AG08396 (cell line): ENCODE measurements at regions not wholly inside any gene's neighbourhood (a gene's known extent, or its start where the extent isn't known, plus 50 kb on each side); places are given as distances from the start of the nearest gene placed in this dataset.
"Not testable (repeated sequence)": the region's sequence is repeated elsewhere in the genome, so short reads cannot be mapped to it uniquely, and the experiment has no call there.

ENCODE experiments used
- DNase-seq: peaks from one replicate; pipeline ENCODE4 v3.0.0; 2012; ENCODE audit warnings: low spot score, mixed read lengths

DNA sequence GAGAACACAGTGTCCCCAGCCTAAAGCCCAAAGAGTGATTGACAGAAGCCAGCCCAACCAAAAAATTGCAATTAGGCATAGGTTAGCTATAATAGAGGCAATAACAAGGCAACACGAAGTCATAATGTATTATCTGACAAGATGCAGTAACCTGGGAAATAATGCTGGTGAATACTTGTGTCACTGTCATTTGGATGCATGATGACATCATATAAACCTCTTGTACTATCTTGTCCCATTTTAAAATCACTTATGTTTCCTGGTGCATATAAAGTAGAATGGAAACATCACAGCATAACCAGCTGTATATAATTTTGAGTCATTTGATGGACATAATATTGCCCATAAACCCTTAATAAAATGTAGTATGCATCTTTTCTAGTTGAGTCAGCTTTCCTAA lies 1138.3 kb upstream of the LRRTM3 start:
- no peak for DNase-seq

DNA sequence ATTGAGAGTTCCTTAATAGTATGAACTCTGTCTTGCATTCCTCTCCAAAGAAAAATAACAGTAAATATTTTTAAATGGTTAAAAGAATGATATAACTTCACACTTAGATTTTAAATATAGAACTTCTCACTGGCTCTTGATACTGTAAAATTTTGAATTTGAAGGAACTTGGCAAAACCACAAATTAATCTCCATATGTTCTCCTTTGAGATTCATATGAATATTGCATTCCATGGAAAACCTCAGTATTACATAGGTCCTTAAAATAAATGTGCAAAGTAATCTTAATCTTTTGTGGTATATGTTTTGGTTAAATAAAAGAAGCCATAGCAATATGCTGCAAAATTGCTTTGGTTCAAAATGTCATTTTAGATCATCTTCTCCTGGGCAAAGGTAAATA lies 1137.6 kb upstream of the LRRTM3 start:
- DNase-seq, result no peak

DNA sequence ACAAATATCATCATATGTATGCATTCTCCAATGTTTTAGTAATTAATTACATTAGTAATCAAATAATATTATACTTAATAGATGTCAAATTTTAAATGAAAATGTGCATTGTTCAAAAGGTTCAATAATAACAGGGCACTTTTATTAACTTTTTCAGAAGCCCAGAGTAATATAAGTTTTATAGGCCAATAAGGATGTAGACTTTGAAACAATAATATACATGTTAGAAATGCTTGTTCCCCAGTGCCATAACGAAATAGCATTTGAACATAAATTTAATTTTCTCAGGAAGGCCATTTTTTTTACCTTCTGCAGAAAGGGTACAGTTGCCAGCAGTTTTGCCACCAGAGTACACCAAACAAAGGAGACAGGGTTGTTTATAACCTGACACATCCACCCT lies 1133.9 kb upstream of the LRRTM3 start:
- DNase-seq, result no peak

DNA sequence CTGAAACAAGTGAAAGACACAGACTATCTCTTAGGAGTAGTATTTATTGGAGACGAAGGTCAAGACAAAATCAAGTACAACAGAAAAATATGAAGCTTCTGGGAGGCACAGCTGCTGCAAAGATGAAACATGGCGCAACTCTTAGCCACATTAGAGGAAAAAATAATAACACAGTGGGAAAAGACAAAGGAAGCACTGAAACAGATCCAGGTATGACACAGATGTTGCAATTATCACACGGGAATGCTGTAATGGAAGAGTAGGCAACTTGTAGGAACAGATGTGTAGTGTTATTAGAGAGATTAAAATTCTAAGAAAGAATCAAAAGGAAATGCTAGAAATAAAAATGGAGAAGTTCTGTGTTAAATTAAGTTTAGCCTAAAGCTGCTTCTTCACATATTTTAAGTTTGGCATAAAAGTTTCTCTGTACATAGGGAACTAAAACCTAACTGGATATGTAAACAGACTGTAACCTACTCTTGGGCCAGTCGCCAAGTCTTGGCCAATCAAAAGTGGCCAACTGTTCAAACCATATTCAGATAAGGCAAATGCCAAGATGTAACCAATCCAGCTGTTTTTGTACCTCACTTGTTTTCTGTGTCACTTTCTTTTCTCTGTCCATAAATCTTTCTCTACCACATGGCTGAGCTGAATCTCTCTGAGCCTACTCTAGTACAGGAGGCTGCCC lies 1132.0 kb upstream of the LRRTM3 start:
- no peak for DNase-seq

DNA sequence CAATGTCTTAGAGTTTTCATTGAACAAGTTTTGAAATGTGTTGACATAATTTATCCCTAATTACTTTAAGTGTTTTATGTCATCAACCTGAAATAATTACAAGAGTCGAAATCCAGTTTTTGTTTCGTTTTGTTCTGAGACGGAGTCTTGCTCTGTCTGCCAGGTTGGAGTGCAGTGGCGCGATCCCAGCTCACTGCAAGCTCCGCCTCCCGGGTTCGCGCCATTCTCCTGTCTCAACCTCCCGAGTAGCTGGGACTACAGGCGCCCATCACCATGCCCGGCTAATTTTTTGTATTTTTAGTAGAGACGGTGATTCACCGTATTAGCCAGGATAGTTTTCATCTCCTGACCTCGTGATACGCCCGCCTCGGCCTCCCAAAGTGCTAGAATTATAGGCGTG lies 1131.0 kb upstream of the LRRTM3 start:
- DNase-seq, result not testable (repeated sequence)

DNA sequence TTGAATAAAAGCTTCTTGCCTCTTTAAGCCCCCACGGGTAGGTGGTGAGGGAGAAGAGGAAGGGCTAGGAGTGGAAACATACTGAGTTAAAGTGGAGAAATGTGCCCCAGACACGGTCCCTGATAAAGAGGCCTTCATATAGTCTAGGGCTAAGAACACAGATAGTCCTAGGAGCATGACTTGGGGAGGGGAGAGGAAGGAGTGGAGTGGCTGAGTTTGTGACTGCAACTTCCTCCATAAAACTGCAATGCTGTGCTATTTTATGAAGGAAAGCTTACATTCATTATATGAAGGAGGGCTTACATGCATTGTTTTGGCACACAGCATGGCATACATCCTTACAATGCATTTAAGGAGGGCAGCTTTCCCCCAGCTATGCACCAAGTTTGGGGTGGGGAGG lies 1129.4 kb upstream of the LRRTM3 start:
- no peak for DNase-seq

DNA sequence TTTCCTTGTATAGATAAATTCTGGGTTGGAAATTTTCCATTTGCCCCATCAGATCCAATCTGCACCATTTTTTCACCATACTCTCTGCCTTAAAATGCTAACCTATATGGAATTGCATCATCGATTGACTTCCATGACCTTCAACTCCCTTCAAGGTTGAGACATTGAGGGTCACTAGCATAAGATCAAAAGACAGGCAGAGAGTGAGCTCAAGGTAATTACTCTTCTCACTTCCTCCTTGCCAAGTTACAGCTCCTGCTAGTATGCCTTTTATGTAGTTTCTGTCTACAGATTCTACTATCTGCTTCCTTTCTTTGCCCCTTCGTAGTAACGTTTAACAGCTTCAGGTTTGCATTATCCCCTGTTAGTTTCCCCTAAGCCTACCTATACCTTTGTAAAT lies 1127.7 kb upstream of the LRRTM3 start:
- no peak for DNase-seq

DNA sequence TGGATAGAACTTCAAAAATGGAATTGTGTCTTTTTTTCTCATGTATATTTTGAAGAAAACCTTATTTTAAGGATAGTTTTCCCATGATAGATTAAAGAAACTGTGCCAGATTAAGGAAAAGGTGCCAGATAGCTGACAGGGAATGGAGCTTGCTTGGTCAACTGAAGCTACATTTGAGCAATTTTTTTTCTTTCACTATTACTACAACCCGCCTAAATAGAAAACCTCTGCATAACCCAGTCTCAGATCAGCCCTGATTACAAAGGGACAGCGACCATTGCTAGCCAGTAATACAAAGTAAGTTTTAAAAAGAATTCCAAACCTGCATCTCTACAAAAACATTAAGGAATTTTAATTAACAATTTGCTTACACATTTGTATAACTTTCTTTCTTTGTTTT lies 1123.4 kb upstream of the LRRTM3 start:
- no peak for DNase-seq

DNA sequence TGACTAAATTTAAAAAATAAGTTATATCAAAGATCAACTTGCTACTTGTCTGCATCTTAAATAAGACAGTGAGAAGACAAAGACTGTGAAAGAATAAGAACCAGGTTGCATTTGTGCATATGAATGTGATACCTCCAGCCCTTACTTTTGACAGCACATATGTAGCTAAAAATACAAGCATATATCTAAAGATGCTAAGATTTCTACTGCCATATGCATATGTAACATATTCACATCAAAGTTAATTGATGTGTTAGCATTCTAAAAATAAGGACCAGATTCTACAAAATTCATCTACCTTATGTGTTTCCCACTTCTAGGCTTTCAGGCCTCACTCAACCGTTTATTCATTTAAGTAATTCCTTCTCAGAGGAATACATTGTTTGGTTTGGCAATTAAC lies 1120.3 kb upstream of the LRRTM3 start:
- no peak for DNase-seq

DNA sequence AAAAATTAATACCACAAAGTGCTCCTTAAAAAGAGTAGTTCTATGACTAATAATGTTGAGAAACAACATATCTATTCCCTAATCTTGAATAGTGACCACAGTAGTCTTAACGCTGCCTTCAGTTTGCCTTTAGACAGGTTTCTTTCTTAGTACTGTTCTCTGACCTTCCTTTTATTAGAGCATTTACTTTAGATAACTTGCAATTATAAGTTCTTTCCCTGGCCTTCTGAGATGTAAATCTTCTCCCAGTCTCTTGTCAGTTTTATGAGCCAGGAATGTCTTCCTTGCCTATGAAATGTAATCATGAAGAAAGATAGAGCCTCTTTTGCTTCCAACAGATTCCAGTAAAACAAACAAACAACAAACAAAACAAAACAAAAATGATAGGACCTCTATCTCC lies 1119.8 kb upstream of the LRRTM3 start:
- DNase-seq, result no peak

DNA sequence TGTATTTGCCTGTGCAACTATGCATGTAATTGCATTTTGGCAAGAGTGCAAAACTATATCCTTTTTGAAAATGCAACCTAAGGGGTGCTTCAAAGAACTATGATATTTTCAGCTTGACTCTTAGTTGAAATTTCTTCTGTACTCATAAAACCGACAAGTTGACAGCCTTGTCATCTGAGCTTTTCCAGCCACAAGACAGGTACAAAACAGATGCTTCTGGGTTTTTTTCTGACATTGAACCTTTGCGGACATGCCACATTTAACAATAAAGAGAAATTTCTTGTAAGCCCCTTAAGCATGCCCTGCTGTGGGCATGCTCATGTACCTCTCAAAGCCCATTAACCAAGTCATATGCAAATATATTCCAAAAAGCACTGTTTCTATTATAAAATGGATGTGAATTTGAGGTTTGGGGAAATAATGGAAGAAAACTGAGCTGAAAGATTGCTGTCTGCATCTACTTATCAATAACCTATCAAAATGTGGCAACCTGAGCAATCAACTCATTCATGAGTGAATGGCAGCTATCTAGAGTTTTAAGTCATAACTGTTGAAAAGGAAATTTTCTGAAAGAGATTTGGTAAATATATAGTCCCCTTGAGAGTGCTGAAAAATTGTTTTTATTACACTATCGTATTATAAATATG lies 1117.0 kb upstream of the LRRTM3 start:
- no peak for DNase-seq

DNA sequence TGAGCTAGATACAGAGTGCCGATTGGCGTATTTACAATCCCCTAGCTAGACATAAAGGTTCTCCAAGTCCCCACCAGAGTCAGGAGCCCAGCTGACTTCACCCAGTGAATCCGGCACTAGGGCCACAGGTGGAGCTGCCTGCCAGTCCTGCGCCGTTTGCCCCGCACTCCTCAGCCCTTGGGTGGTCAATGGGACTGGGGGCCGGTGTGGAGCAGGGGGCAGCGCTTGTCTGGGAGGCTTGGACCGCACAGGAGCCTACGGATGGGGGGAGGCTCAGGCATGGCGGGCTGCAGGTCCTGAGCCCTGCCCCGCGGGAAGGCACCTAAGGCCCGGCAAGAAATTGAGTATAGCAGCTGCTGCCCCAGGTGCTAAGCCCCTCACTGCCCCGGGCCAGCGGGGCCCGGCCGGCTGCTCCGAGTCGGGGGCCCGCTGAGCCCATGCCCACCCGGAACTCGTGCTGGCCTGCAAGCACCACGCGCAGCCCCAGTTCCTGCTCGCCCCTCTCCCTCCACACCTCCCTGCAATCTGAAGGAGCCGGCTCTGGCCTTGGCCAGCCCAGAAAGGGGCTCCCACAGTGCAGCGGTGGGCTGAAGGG lies 1113.8 kb upstream of the LRRTM3 start:
- no peak for DNase-seq

DNA sequence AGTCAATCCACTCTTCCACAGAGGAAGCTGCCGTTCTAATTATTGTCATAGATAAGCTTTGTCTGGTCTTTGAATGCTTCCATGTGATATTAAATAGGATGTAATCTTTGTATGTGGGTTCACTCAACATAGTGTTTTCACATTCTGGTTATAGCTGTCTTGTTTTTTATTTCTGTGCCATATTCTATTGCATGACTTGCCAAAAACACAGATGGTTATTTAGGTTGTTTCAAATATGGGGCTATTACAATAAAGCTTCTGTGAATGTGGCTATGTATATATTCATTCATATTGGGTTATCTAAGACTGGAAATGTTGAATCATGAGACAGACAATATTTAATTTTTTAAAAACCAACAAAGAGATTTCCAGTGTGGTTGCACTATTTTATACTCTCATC lies 1109.3 kb upstream of the LRRTM3 start:
- no peak for DNase-seq

DNA sequence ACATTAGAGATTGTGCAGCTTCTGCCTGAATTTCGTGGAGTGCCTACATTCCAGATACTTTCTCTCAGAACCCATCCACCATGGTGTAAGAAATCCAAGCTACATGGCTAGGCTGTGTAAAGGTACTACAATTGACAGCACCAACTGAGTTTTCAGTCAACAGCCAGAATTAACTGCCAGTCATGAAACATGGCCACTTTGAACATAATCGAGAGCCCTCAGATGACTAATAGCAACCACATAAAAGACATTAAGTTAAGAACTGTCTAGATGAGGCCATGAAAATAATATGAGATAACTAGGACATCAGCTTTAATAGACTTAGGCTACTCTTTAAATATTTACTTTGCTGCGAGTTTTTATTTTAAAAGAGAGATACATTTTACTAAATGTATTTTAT lies 1106.8 kb upstream of the LRRTM3 start:
- DNase-seq, result no peak

DNA sequence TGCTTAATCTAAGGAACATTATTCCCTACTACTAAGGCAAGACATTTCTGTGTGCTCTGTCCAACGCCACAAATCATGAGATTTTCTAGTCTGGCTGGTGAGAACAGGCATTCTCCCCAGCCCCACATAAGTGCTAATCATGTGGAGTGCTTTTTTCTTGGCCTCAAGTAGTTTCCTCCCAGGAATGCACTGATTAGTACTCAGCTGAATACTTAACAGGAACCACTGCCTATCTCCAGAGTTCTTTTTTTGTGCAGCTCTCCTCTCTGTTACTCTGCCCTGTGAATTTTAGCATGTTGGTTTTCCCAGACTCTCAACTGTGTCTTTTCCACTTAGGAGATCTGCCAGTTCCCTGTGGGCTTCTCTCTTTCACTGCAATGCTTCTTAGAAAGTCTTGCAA lies 1098.5 kb upstream of the LRRTM3 start:
- no peak for DNase-seq

DNA sequence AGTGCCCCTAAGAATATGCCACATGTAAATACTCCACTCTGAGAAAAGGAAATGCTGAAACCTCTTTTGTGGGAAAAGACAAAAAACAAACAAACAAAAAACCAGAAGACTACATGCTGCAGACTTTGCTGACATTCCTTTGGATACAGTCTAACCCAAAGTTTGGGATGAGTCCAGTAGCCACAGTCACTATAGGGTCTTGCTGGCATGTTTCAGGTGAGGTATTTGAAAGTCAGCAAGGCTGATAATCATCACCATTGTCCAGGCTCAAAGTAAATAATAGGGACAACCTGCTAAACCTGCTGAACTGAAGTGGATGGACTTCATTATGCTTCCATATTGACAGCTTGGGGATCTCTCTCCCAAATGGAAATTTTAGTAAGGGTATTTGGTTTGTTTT lies 1087.0 kb upstream of the LRRTM3 start:
- no peak for DNase-seq

DNA sequence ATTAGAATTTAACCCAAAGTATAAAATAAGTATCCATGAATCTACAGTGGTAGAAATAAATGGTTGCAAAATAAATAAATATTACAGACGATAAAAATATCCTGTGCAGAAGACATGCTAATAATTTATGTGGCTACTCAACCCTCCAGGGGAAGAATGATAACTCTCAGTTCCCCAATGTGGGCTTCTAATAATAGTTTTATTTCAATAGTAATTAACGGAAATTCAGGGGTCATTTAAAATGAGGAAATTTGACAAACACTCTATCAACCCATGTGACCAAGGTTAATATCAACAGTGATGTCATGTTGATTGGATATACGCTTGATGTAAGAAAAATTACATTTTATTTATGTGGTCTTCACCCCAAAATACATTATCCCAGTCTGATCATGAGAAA lies 1082.6 kb upstream of the LRRTM3 start:
- DNase-seq, result no peak

DNA sequence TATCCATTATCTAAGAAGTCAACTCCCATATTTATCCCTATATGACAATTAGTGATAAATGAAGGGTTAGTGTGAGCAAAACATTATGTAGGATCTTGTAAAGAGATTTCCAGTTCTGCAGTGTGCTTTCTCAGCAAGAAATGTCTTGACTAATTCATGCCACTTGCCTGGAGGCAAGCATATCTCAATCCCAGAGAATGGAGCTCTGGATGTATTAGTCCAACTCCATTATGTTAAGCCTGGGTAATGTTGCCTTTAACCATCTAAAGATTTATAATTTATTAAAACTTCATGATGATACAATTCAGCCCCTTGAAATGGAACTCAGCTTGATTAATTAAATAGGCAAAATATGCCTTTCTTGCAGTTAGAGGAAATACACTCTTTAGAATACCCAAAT lies 1079.9 kb upstream of the LRRTM3 start:
- DNase-seq, result no peak

DNA sequence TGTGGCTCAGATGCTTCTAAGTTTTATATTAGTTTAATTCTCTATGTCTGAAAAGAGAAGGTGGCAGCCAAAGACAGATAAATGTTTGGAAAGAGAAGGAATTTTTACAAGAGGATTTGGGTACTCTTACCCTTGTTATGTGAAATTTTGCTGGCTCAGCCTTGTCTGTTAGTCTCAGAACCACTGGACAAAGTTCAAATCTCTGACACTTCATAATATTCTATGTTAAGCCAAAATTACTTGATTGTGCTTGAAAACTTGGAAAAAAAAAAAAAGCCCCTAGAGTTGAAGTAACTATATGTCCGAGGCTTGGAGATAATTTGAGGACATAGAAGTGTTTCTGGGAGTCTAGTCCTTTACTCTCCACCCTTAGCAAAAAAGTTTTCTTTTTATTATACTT lies 1079.3 kb upstream of the LRRTM3 start:
- DNase-seq, result no peak

DNA sequence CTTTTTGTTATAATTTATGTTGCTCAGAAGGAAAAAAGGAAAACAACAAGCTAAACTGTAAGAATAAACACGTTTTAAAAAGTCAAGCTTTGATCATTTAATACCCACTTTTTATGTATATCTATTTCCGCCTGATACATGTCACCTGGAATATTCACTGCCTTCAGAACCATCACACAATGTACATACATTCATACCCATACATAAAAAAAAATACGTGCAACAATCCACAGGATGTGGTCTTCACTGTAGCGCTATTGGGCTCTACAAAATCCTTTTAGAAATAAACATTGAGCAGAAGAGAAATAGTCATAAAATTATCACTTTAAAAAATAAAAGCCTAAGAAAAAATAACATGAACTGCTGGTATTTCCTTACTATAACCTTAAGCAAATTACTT lies 1078.9 kb upstream of the LRRTM3 start:
- DNase-seq, result no peak

DNA sequence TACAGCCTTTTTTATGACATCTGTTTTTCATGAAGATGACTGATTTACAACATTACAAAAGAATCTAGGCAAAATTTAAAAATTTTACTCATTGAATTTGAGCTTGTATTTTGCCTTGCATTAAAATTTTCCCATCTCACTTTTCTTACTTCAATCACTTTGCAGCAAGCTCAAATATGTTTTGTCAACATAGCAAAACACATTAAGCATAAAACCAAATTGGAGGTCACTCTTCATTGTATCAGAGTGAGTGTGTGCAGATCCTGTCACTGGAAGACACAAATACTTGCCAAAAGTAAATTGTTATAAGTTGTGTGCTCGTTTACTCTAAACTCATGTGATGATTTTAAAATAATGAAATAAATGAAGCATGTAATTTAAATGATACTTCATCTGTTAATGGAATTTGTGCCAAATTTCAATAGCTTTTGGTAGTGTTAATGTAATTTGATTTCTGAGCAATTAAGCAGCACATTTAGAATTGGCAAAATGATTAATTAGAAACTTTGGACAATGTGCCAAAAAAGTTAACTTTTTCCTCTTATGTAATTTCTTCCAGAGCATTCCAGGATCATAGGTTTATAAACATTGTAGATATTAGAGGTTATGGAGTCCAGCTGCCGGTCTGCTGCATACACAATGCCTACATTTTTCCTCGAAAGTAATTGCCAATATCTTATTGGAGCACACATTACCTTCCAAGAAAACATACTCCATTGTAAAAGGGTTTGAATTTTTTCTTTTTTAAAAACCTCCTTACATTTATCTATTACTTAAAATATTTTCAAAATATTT lies 1078.2 kb upstream of the LRRTM3 start:
- DNase-seq, result no peak

DNA sequence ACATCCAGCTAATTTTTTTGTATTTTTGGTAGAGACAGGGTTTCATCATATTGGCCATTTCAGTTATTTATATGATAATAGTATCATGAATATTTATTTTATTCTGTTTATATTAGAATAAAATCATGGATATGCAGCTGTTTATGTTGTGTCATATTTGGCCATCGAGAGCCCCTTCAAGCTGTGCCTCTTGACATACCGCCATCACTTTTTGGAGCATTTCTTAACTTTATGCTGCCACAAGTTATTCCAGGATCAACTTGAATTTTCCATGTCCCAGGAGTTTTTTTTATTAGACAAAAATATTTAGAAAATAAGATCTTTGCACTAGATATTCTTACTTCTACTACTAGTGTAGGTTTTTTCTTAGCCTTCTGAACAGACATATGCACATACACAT lies 1067.0 kb upstream of the LRRTM3 start:
- DNase-seq, result no peak

DNA sequence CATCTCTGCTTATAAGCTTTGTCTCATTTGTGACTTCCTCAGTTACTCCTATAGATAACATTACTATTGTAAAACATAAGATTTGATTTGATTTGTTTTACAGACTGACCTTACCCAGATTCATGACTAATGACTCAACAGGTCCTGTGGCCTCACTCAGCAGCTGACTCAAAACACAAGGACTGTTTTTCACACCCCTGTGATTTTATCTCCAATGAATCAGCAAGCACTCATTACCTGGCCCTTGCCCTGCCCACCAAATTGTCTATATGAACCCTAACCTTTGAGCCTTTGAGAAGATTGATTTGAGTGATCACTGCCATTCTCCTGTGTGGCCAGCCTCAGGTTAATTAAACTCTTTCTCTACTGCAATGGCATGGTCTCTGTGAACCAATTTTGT lies 1064.6 kb upstream of the LRRTM3 start:
- no peak for DNase-seq
